IPS-18c (cell line): ENCODE measurements at regions not wholly inside any gene's neighbourhood (a gene's known extent, or its start where the extent isn't known, plus 50 kb on each side); places are given as distances from the start of the nearest gene placed in this dataset.
"Not testable (repeated sequence)": the region's sequence is repeated elsewhere in the genome, so short reads cannot be mapped to it uniquely, and the experiment has no call there.

ENCODE experiments used
- H3K4me3 ChIP-seq: 2 replicates; pipeline ENCODE4 v1.7.0; 2013; ENCODE audit warnings: low read depth, mild to moderate bottlenecking, low read length, moderate library complexity; ENCODE audit not compliant: insufficient read depth
- H3K9me3 ChIP-seq: one replicate; pipeline ENCODE4 v1.6.1; 2013; ENCODE audit warnings: mild to moderate bottlenecking, low read length, moderate library complexity; ENCODE audit not compliant: control insufficient read depth, insufficient read depth

DNA sequence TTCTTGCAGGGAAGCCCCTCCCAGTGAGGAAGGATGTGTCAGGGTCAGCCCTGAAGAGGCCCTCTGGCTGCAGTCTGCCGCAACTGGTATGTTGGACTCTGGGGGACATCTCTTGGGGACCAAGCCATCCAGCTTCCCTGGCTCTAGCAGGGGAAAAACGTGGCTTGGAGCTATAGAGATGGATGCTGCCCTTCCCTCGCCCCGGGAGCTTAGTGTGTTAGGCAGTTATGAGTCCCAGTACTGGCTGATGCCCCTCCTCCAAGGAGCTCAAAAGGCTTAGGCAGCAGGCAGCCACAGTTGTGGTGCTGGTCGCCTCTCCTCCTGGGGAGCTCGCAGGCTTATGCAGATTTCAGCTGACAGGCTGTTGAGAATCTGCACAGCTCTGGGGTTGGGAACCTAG lies 353.1 kb upstream of the GBE1 start:
- Histone ChIP-seq H3K4me3 (no peak overlapping the region), H3K9me3 (peaks cover 6% of the 10 kb centered on the region)

DNA sequence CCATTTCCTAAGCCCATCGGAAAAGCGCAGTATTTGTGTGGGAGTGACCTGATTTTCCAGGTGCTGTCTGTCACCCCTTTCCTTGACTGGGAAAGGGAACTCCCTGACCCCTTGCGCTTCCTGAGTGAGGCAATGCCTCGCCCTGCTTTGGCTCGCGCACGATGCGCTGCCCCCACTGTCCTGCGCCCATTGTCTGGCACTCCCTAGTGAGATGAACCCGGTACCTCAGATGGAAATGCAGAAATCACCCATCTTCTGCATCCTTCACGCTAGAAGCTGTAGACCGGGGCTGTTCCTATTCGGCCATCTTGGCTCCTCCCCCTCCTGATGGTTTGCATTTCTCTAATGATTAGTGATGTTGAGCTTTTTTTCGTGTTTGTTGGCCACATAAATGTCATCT lies 349.3 kb upstream of the GBE1 start:
- not testable (repeated sequence) for H3K9me3 ChIP-seq, H3K4me3 ChIP-seq

DNA sequence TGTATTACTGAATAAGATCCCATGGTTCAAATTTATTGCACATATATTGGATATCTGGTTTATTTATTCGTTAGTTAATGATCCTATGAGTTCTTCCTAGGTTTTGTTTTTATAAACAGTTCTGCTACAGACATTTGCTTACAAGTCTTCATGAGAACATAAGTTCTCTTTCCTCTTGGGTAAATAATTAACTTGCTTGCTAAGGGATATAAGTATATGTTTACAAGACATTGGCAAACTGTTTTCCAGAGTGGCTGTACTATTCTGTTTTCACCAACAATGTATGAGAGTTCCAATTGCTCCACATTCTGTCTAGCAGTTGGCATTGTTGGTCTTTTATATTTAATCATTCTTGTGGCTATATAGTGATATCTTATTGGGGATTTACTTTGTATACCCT lies 341.8 kb upstream of the GBE1 start:
- peaks cover 3% of the 10 kb centered on the region for H3K9me3 ChIP-seq
- no peak overlapping the region for H3K4me3 ChIP-seq

DNA sequence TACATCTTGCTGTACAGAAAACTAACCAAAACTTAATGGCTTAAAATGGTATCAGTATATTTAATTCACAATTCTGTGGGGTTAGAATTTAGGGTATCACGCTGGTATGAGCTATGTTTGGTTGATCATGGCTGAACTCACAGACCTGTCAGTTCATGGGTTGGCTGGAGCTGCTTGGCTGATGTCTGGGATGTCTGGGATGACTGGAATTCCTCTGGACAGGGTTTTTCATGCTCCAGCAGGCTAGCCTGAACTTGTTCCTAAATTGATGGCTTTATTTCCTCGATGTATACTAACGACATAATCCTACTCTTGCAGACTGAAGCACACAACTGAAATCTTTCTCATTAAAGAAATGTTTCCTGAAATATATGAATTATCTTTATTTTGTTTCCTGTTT lies 338.9 kb upstream of the GBE1 start:
- Histone ChIP-seq H3K9me3 (peaks cover 3% of the 10 kb centered on the region), H3K4me3 (no peak overlapping the region)

DNA sequence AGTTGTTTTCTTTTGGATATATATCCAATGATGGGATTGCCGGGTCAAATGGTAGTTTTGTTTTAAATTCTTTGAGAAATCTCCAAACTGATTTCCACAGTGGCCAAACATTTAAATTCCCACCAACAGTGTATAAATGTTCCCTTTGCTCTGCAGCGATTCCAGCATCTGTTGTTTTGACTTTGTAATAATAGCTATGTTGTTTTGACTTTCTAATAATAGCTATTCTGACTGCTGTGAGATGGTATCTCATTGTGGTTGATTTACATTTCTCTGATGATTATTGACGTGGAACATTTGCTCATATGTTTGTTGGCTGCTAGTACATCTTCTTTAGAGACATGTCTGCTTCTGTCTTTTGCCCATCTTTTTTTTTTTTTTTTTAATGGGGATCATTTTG lies 332.2 kb upstream of the GBE1 start:
- Histone ChIP-seq H3K9me3 (no peaks in the 10 kb centered on the region), H3K4me3 (no peak overlapping the region)

DNA sequence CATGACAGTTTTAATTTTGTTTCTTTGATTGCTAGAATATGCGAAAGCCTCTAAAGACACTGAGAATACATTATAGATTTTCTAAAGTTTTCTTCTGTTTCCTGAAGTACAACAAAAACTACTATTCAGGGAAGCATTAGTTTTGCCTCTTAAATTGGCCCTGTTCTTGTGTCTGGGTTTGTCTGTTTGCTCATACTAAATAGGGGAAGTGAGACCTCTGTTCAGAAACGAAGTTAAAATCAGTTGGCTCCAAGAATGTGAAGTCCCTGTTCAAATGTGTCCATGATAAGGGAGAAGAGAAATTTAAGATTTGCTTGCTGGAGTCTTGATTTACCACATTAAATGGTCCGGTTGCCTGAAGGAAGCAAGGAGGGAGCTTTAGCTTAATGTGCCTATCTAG lies 327.3 kb upstream of the GBE1 start:
- Histone ChIP-seq H3K4me3 (no peak overlapping the region), H3K9me3 (no peaks in the 10 kb centered on the region)

DNA sequence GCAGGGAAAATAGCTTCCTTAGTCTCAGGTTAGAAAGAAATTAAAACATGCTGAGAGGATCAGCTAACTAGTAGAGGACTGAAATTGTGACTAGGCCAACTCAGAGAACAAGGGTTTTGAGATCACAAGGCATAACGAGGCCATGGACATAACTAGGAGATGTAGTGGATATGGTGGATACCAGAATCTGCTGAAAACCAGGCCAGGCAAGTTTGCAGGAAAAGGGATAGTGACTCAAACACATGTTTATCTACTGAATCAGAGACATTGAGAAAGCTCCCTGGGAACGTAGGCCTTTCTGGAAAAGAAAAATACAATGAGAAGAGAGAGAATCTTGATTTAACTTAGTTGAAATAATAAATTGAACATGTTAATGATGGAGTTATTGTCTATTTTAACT lies 326.5 kb upstream of the GBE1 start:
- H3K4me3 ChIP-seq, result no peak overlapping the region
- H3K9me3 ChIP-seq, result no peaks in the 10 kb centered on the region

DNA sequence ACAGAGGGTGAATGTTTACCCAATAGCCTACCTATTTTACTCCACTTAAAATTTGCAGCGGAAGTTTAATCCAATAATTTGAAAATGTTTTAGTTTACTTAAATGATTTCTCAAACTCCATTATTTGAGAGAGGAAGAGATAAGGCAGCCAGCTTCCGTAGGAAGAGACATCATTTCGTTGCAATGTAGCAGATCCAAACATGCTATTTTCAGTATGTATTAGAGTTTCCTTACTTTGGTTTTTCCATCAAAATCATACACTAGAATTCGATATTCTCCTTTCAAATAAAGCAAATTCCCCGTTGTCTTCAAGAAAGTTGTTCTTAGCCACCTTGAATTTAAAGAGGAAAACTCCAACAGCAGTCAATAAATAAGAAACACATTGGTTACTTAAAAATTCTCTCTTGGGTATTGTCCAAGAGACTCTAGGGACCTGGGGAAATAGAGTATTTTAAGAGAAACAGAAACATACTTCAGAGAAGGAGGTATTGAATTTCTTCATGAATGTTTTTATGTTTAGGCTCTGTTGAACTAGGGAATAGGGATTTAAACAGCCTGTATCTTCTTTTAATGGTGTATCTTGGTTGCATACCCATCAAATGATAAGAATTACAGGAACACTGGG lies 324.5 kb upstream of the GBE1 start:
- H3K4me3 ChIP-seq, result no peak overlapping the region
- H3K9me3 ChIP-seq, result no peaks in the 10 kb centered on the region

DNA sequence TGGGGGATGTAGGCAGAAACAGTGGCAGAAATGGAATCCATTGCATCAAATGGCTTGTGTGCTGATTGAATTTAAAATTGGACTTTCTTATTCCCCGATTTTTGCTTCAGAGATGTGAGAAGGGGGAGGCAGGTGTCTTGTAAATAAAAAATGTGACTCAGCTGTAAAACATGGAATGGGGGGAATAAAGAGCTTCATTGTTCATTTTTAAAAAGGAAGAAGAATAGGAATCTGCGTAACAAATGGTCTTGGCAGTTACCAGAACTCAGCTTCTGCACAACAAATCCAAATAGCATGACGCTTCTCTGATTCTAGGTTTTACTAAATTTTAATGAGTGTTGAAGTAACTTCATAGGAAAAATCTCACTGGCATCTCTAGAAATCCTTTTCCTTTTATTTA lies 323.9 kb upstream of the GBE1 start:
- Histone ChIP-seq H3K9me3 (no peaks in the 10 kb centered on the region), H3K4me3 (no peak overlapping the region)

DNA sequence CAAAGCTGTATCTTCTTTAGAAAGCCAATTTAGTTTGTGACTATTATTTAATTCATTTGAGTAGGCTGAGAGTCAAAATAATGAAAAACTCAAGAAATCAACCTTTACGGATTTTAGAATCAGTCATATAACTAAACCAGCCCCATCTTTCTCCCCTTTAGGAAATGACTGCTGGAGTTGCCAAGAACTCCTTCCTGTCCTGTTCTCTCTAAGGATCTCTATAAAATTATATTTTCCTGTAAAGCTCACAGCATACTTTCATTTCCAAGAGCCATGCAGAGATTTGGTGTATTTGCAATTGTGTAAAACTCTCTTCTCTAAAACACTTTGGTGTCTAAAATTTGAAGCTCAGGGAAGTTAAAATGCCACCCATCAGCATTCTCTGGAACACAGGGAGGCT lies 323.4 kb upstream of the GBE1 start:
- no peaks in the 10 kb centered on the region for H3K9me3 ChIP-seq
- H3K4me3 ChIP-seq, result no peak overlapping the region

DNA sequence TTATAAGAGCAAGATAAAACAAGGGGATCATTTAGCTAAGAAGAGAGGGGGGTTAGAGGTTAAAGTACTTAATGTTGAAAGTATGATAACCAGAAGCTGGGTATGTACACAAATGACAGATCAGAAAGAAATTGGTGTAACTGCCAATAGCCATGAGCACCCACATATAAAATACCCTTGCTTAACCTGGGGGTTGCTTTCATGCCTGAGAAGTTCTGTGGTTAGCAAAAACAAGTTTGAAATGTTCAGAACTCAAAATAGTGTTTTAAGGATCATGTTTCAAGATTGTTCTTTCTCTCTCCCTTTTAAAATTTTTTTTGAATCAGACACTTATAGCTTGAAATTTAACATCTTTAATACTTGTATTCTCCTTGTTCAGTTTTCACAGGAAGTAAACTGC lies 321.4 kb upstream of the GBE1 start:
- Histone ChIP-seq H3K4me3 (no peak overlapping the region), H3K9me3 (no peaks in the 10 kb centered on the region)

DNA sequence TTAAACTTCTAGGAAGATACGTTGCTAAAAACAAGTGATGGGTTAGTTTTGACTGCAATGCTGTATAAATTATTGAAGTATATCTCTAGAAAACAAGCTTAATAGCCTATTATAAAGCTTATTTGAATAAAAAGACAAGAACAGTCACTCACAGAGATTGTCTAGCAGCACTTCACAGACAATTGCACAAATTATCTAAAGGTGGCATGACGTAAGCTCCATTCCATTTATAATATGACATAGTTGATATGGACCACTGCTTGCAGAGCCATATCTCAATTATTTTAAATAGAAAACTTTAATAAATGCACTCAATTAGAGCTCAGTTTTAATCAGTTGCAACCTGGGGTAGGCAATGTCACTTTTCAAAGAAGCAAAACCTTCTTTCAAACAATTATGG lies 319.9 kb upstream of the GBE1 start:
- Histone ChIP-seq H3K4me3 (no peak overlapping the region), H3K9me3 (no peaks in the 10 kb centered on the region)

DNA sequence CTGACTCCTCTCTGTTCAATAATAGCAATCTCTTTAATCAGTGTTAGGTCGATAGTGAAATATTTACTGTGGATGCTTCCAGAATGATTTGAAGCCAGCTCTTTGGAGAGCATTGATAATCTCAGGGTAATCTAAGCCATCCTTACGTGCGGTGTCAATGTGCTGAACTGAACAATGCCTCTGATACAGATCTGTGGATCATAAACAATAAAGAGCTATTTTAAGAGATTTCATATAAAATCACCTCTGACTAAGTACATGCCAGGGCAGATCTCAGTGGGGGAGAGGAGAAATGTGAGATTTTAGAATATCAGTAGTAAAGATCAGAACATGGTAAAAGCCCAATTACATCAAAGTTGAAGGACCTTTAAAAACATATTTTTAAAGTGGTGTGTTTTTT lies 319.3 kb upstream of the GBE1 start:
- Histone ChIP-seq H3K4me3 (no peak overlapping the region), H3K9me3 (no peaks in the 10 kb centered on the region)

DNA sequence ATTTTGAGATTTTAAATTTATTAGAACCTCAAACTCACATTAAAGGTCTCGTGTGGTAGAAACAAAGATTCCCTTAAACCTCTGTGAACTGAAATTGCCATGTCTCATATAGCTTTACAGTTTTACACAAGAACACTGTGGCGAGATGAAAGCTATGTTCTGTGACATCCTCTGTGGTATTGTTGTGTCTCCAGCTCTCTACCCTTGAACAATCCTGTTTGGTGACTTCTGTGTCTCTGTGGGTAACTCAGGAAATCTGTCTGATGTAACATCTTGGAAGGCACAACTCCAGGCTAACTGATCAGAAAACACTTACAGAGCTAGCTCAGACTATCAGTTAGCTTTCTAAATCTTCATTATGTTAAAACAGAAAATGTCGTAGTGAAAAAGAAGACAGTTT lies 318.8 kb upstream of the GBE1 start:
- Histone ChIP-seq H3K4me3 (no peak overlapping the region), H3K9me3 (no peaks in the 10 kb centered on the region)

DNA sequence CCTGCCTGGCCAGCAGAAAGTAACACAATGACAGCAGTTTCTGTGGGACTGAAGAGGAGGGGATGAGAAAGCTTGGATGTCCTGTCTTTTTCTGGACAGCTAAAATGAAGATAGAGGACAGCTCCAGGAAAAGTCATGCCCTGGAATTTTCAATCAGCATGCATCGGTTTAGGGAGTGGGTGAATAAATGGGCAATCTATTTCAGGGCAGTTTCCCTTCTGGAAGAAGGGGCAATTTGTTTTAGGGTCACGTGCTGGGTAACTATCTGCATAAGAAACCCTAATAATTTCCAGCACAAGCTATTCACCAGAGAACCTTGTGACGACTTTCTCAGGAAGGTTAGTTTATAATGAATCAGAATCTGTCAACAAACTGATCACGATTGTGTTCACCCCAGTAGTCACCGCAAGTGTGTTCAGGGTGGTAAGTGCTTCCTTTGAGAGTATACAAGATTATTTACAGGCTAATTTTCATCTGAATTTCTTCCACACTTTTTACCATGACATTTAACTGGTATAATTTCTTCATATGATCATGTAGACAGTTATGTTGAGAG lies 318.0 kb upstream of the GBE1 start:
- Histone ChIP-seq H3K4me3 (no peak overlapping the region), H3K9me3 (no peaks in the 10 kb centered on the region)

DNA sequence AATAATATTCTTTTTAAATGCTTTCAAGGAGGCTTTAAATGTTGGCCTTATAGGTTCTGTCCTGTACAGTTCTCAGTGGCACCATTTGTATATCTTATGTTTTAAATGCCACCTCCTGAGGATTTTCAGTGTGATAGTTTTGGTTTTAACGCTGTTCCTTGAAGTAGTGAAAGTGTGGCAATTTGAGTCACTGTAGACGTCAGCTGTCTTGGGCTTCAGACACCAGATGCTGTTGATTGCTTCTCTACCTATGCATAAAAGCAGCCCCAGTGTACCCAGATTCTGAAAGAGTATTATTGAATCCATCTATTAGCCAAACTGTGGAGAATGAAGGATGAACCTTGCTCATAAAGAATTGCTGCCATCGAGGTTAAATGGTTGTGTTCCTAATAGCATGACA lies 316.8 kb upstream of the GBE1 start:
- no peak overlapping the region for H3K4me3 ChIP-seq
- H3K9me3 ChIP-seq, result no peaks in the 10 kb centered on the region

DNA sequence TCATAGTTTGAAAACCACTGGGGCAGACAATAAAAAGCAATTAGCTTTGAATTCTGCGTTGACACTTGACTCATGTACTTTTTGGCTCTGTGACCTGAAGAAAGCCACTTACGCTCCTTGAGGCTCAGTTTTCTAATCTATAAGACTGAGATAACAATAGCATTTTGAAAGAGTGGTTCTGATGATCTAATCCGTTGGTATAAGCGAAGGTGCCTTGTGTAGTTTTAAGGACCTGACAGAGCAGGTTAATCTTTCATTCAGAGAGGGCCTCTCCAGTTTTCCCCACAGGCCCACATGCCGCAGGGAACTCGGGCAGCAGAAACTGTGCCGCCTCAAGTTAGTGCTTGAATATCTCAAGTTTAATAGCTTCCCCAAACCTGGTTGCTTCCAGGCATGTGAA lies 306.0 kb upstream of the GBE1 start:
- Histone ChIP-seq H3K4me3 (no peak overlapping the region), H3K9me3 (no peaks in the 10 kb centered on the region)

DNA sequence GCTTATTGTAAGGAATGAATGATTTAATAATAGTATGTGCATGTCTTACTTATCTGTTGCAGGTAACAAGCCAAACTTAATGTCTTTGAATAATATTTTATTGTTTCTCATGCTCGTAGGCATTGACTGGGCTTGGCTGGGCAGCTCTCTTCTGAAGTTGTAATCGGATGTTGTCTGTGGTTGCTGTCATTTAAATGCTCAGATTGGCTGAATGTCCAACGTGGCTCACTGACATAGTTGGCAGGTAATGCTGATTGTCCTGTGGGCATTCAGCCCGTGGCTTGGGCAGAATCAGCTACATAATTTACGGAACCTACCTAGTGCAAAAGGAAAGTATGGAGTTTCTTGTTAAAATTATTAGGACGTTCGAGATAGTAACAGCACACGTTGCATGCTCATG lies 297.4 kb upstream of the GBE1 start:
- H3K9me3 ChIP-seq, result no peaks in the 10 kb centered on the region
- H3K4me3 ChIP-seq, result no peak overlapping the region

DNA sequence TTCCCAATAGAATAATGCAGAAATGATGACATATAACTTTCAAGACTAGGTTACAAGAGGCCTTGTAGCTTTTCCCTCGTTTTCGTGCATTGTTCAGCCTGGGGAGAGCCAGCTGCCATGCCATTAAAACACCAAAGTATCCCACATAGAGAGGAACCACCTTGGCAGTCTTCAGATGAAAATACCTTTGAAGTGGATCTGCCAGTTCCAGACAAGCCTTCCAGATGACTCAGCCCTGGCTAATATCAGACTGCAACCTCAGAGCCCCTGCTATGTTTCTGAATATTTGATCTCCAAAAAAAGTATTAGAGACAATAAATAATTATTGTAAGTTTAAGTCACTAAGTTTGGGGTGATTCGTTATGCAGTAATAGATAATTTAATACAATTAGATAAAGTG lies 294.3 kb upstream of the GBE1 start:
- Histone ChIP-seq H3K4me3 (no peak overlapping the region), H3K9me3 (no peaks in the 10 kb centered on the region)
